Keratinocyte (primary cell): ENCODE measurements at regions not wholly inside any gene's neighbourhood (a gene's known extent, or its start where the extent isn't known, plus 50 kb on each side); places are given as distances from the start of the nearest gene placed in this dataset.

ENCODE experiments used
- DNase-seq: peaks from one replicate; pipeline ENCODE4 v3.0.0-alpha.2; 2011; ENCODE audit warnings: low read depth, missing footprints, low spot score
- FAIRE-seq: peaks from 2 replicates; lab custom pipeline; 2011; peaks lifted over from hg19 to GRCh38; lab: Jason Lieb, UNC
- H2AFZ ChIP-seq: 2 replicates; pipeline ENCODE4 v1.6.0; 2012; ENCODE audit warnings: low read length, control low read depth, inconsistent platforms; ENCODE audit not compliant: control insufficient read depth
- H3K27ac ChIP-seq: 2 replicates; pipeline ENCODE4 v1.5.1; 2011; ENCODE audit warnings: low read length; ENCODE audit not compliant: control insufficient read depth, insufficient read depth
- H3K27me3 ChIP-seq: 3 replicates; pipeline ENCODE4 v1.6.0; 2011; ENCODE audit warnings: low read length; ENCODE audit not compliant: control insufficient read depth, insufficient read depth; ENCODE audit errors: extremely low read depth
- H3K36me3 ChIP-seq, 2 experiments: 2 replicates in 1 of 2; 3 replicates in 1 of 2; pipeline ENCODE4 v1.5.1; 2011; ENCODE audit warnings: low read length in 2 of 2, mild to moderate bottlenecking in 1 of 2; ENCODE audit not compliant: control insufficient read depth in 2 of 2, insufficient read depth in 2 of 2; ENCODE audit errors: extremely low read depth in 1 of 2
- H3K4me1 ChIP-seq: 3 replicates; pipeline ENCODE4 v1.5.1; 2011; ENCODE audit warnings: low read length; ENCODE audit not compliant: control insufficient read depth, insufficient read depth; ENCODE audit errors: extremely low read depth
- H3K4me2 ChIP-seq: 3 replicates; pipeline ENCODE4 v1.6.0; 2011; ENCODE audit warnings: low read depth, low read length; ENCODE audit not compliant: control insufficient read depth, insufficient read depth; ENCODE audit errors: extremely low read depth
- H3K4me3 ChIP-seq, 3 experiments: fragments of 200-600 bp in 1 of 3; sonication (generic) in 1 of 3; 2 replicates in 2 of 3; 3 replicates in 1 of 3; pipeline ENCODE4 v1.5.1; 2011 to 2016; ENCODE audit warnings: low read length in 3 of 3, mild to moderate bottlenecking in 3 of 3, control low read depth in 2 of 3, inconsistent platforms in 1 of 3, low read depth in 1 of 3, mixed read lengths in 1 of 3, mixed run types in 1 of 3, moderate library complexity in 1 of 3; ENCODE audit not compliant: control insufficient read depth in 2 of 3, insufficient read depth in 2 of 3; ENCODE audit errors: extremely low read depth in 1 of 3
- H3K79me2 ChIP-seq: 2 replicates; pipeline ENCODE4 v1.6.0; 2012; ENCODE audit warnings: low read length; ENCODE audit not compliant: control insufficient read depth, insufficient read depth
- H3K9ac ChIP-seq: 3 replicates; pipeline ENCODE4 v1.6.0; 2011; ENCODE audit warnings: low read length; ENCODE audit not compliant: control insufficient read depth, insufficient read depth; ENCODE audit errors: extremely low read depth
- H3K9me1 ChIP-seq: 3 replicates; pipeline ENCODE4 v1.6.0; 2011; ENCODE audit warnings: low read length; ENCODE audit not compliant: control insufficient read depth, insufficient read depth; ENCODE audit errors: extremely low read depth
- H3K9me3 ChIP-seq: 2 replicates; pipeline ENCODE4 v1.5.1; 2012; ENCODE audit warnings: low read depth, low read length; ENCODE audit not compliant: control insufficient read depth
- H4K20me1 ChIP-seq: 3 replicates; pipeline ENCODE4 v1.6.0; 2011; ENCODE audit warnings: low read length; ENCODE audit not compliant: control insufficient read depth, insufficient read depth; ENCODE audit errors: extremely low read depth
- CTCF ChIP-seq, 3 experiments: IDR thresholded peaks in 1 of 3; conservative IDR thresholded peaks in 1 of 3; optimal IDR thresholded peaks in 1 of 3; 2 replicates in 2 of 3; 3 replicates in 1 of 3; pipeline versions ENCODE3 to v1.5.1; 2011; ENCODE audit warnings: low read length in 3 of 3, mild to moderate bottlenecking in 3 of 3, moderate library complexity in 2 of 3, control low read depth in 1 of 3, inconsistent platforms in 1 of 3; ENCODE audit not compliant: insufficient read depth in 2 of 3; ENCODE audit errors: extremely low read depth in 1 of 3
- EZH2 ChIP-seq: IDR thresholded peaks from one replicate; pipeline ENCODE4 v1.6.1; 2012; ENCODE audit warnings: inconsistent platforms, mild to moderate bottlenecking, low read length, moderate library complexity
- dilution Hi-C: fragments of 300-500 bp; cut with MboI; formaldehyde crosslinking; loops from one replicate; pipeline ENCODE4 v1.7.0; 2020; ENCODE audit warnings: low sequenced_read_pairs; ENCODE audit not compliant: extremely low pct_ligation_motif_present

- Histone ChIP-seq H3K36me3 (no peaks in the 10 kb centered on the region), H3K9ac (no peak overlapping the region), H4K20me1 (no peaks in the 10 kb centered on the region), H3K4me1 (no peaks in the 10 kb centered on the region), H3K4me3 (no peak overlapping the region), H3K27ac (no peak overlapping the region), H3K79me2 (no peaks in the 10 kb centered on the region), H2AFZ (no peak overlapping the region), H3K9me1 (no peaks in the 10 kb centered on the region), H3K9me3 (no peaks in the 10 kb centered on the region), H3K4me2 (no peak overlapping the region), H3K27me3 (peaks cover 10% of the 10 kb centered on the region)
- no peak for DNase-seq
- FAIRE-seq = peak; percentile 62
- no peak for TF ChIP-seq EZH2
- no peak for TF ChIP-seq CTCF (optimal IDR thresholded peaks at IDR 0.05 in 1 of 3, IDR thresholded peaks at IDR 0.05 in 1 of 3, conservative IDR thresholded peaks at IDR 0.05 in 1 of 3; ENCODE audit: extremely low read depth in 1 of 3, insufficient read depth in 2 of 3, low read length in 3 of 3)
- dilution Hi-C loops = no loop called here
These were observed 72.9 kb upstream of the DTNBP1 start for GRCh38 chr6:15735567-15736265.

GRCh38 chr6:15734118-15734897, 71.5 kb upstream of the DTNBP1 start:
- TF ChIP-seq EZH2 = no peak
- no peak for TF ChIP-seq CTCF (optimal IDR thresholded peaks at IDR 0.05 in 1 of 3, IDR thresholded peaks at IDR 0.05 in 1 of 3, conservative IDR thresholded peaks at IDR 0.05 in 1 of 3; ENCODE audit: extremely low read depth in 1 of 3, insufficient read depth in 2 of 3, low read length in 3 of 3)
- Histone ChIP-seq H3K27ac (no peak overlapping the region), H2AFZ (no peak overlapping the region), H3K9me1 (no peaks in the 10 kb centered on the region), H3K4me1 (no peaks in the 10 kb centered on the region), H3K4me3 (no peak overlapping the region), H3K36me3 (no peaks in the 10 kb centered on the region), H3K27me3 (peaks cover 13% of the 10 kb centered on the region), H3K4me2 (no peak overlapping the region), H3K79me2 (no peaks in the 10 kb centered on the region), H3K9me3 (no peaks in the 10 kb centered on the region), H4K20me1 (no peaks in the 10 kb centered on the region), H3K9ac (no peak overlapping the region)
- FAIRE-seq (no peak), DNase-seq (no peak)
- dilution Hi-C loops = no loop called here
